ENCODE measurements at regions not wholly inside any gene's neighbourhood (a gene's known extent, or its start where the extent isn't known, plus 50 kb on each side); places are given as distances from the start of the nearest gene placed in this dataset.

GRCh38 chr12:24510581-24511125 is 438.2 kb downstream of the BCAT1 start:
- H3K4ac ChIP-seq (ENCODE audit: low read depth, low read length) = no peak overlapping the region
- H3K4me1 ChIP-seq (ENCODE audit: control insufficient read depth, insufficient read depth, low read length) = no peaks in the 10 kb centered on the region
- in situ Hi-C loops (cut with MboI; ENCODE audit: low sequenced_read_pairs) = no loop called here
- no peak overlapping the region for H3K23ac ChIP-seq (ENCODE audit: low read depth, low read length)
- 0 out of 2 replicates have a peak, but pooled peaks cover 2% of the 10 kb centered on the region for H3K9me3 ChIP-seq (ENCODE audit: control insufficient read depth, insufficient read depth, low read length)
- H3K27ac ChIP-seq (ENCODE audit: insufficient read depth, low read length) = no peak overlapping the region
- TF ChIP-seq CHD1 (IDR thresholded peaks at IDR 0.05; ENCODE audit: low read depth, low read length) (no peak), NFE2L2 (IDR thresholded peaks at IDR 0.05; ENCODE audit: low read depth, low read length) (no peak), BHLHE40 (IDR thresholded peaks at IDR 0.05; ENCODE audit: low read depth, low read length) (no peak), CEBPB (IDR thresholded peaks at IDR 0.05; ENCODE audit: low read depth, low read length) (no peak), USF2 (IDR thresholded peaks at IDR 0.05; ENCODE audit: low read depth, low read length) (no peak), RCOR1 (IDR thresholded peaks at IDR 0.05; ENCODE audit: insufficient replicate concordance, low read length) (no peak), SMC3 (IDR thresholded peaks at IDR 0.05; ENCODE audit: low read depth, low read length) (no peak), CTCF (conservative IDR thresholded peaks at IDR 0.05; ENCODE audit: low read depth, low read length) (no peak), POLR2A (IDR thresholded peaks at IDR 0.05; ENCODE audit: low read depth, low read length) (no peak), MAFK (IDR thresholded peaks at IDR 0.05; ENCODE audit: low read depth, low read length) (no peak), FOS (IDR thresholded peaks at IDR 0.05; ENCODE audit: low read depth, low read length) (no peak), MAZ (IDR thresholded peaks at IDR 0.05; ENCODE audit: borderline replicate concordance, low read depth, low read length) (no peak), MXI1 (IDR thresholded peaks at IDR 0.05; ENCODE audit: borderline replicate concordance, low read depth, low read length) (no peak), RAD21 (IDR thresholded peaks at IDR 0.05; ENCODE audit: low read length) (no peak), RFX5 (IDR thresholded peaks at IDR 0.05; ENCODE audit: low read depth, low read length) (no peak), ELK1 (IDR thresholded peaks at IDR 0.05; ENCODE audit: borderline replicate concordance, low read depth, low read length) (no peak)
- ChIA-PET POLR2A (ENCODE audit: unreplicated experiment) (no interaction called here), CTCF (no interaction called here)
- peaks cover 4 to 14% of the 10 kb centered on the region in 2 experiments; a peak in 3 of 4 replicates for H3K79me1 ChIP-seq (ENCODE audit: low read depth in 1 of 2, low read length in 2 of 2)
- no peak overlapping the region for H3K18ac ChIP-seq (ENCODE audit: low read depth, low read length)
- H3K4me3 ChIP-seq (ENCODE audit: insufficient read depth, low read depth, low read length) = no peak overlapping the region
- no peak overlapping the region for H4K8ac ChIP-seq (ENCODE audit: low read depth in 2 of 2, low read length in 2 of 2)
- H2AFZ ChIP-seq (replicated peaks; ENCODE audit: low read length, poor library complexity) = no peak overlapping the region
- H2BK15ac ChIP-seq (ENCODE audit: low read depth, low read length) = no peak overlapping the region
- H3K56ac ChIP-seq (ENCODE audit: extremely low read depth, insufficient read depth, low read length) = no peak overlapping the region
- intact Hi-C loops (cut with micrococcal nuclease) = no loop called here
- H2AK9ac ChIP-seq (replicated peaks; ENCODE audit: low read depth, low read length, poor library complexity) = no peak overlapping the region
- no peak overlapping the region for H4K5ac ChIP-seq (ENCODE audit: low read depth, low read length)
- no peak for ATAC-seq (ENCODE audit: low read depth)
- no peak overlapping the region for H2BK120ac ChIP-seq (ENCODE audit: low read depth, low read length)
- H2AK5ac ChIP-seq (ENCODE audit: low read depth, low read length) = no peak overlapping the region
- WGBS, 2 experiments (ENCODE audit: extremely low coverage in 2 of 2, insufficient read length in 1 of 2) = no CpG with 5 or more reads among the region's 5 CpGs
- no peak for DNase-seq
- no peak overlapping the region for H4K91ac ChIP-seq (ENCODE audit: insufficient read depth, low read depth, low read length)
- no peak overlapping the region for H2BK5ac ChIP-seq (ENCODE audit: low read depth, low read length, poor library complexity, severe bottlenecking)
- no peak overlapping the region for H3K14ac ChIP-seq (replicated peaks; ENCODE audit: low read depth, low read length)
- no peak overlapping the region for H2BK20ac ChIP-seq (ENCODE audit: low read depth, low read length)
- H4K20me1 ChIP-seq (ENCODE audit: insufficient read depth, low read length) = peaks cover under 1% of the 10 kb centered on the region; the same call in 1 of the 2 replicates
- no peak overlapping the region for H3K9ac ChIP-seq (ENCODE audit: low read depth, low read length)
- H3K9me1 ChIP-seq (ENCODE audit: insufficient read depth, low read length) = no peaks in the 10 kb centered on the region
- no peak overlapping the region for H3K4me2 ChIP-seq (ENCODE audit: low read depth, low read length)
- H3K36me3 ChIP-seq (ENCODE audit: control insufficient read depth, insufficient read depth, low read length) = no peaks in the 10 kb centered on the region
- no peaks in the 10 kb centered on the region for H3K27me3 ChIP-seq (ENCODE audit: control insufficient read depth, insufficient read depth, low read length)
- dilution Hi-C loops (cut with HindIII; ENCODE audit: low sequenced_read_pairs, unreplicated experiment) = no loop called here
- BruUV-seq (replicated peaks) = no TSS peak

Data from IMR-90 (cell line).